HepG2 (cell line): ENCODE measurements at regions not wholly inside any gene's neighbourhood (a gene's known extent, or its start where the extent isn't known, plus 50 kb on each side); places are given as distances from the start of the nearest gene placed in this dataset.

Experiments used
- CREBL2 ChIP-seq: sonication (generic); formaldehyde crosslinking; IDR thresholded peaks from 2 replicates; pipeline ENCODE4 v1.8.1; 2023; ENCODE audit warnings: missing genetic modification reagents, mild to moderate bottlenecking, borderline replicate concordance
- CSRNP1 ChIP-seq: sonication (generic); formaldehyde crosslinking; IDR thresholded peaks from 2 replicates; pipeline ENCODE4 v1.8.1; 2023; ENCODE audit warnings: mild to moderate bottlenecking, missing genetic modification reagents
- GFI1 ChIP-seq: sonication (generic); formaldehyde crosslinking; IDR thresholded peaks from 2 replicates; pipeline ENCODE4 v1.5.0; 2020; ENCODE audit warnings: missing genetic modification reagents, mild to moderate bottlenecking, borderline replicate concordance
- JARID2 ChIP-seq: sonication (generic); formaldehyde crosslinking; IDR thresholded peaks from 2 replicates; pipeline ENCODE4 v1.8.1; 2023; ENCODE audit warnings: missing genetic modification reagents, inconsistent platforms; ENCODE audit not compliant: insufficient replicate concordance
- NFE2L2 ChIP-seq: fragments of 150-350 bp; IDR thresholded peaks from 2 replicates; pipeline ENCODE4 v1.6.1; 2014; ENCODE audit warnings: low read length
- NFRKB ChIP-seq: fragments of 450-650 bp; IDR thresholded peaks from 2 replicates; pipeline ENCODE4 v1.6.1; 2017
- PAWR ChIP-seq: sonication (generic); formaldehyde crosslinking; IDR thresholded peaks from 2 replicates; pipeline ENCODE4 v1.4.0; 2020; ENCODE audit warnings: missing genetic modification reagents, mild to moderate bottlenecking, borderline replicate concordance
- PHF8 ChIP-seq: sonication (generic); formaldehyde crosslinking; IDR thresholded peaks from 2 replicates; pipeline ENCODE4 v1.5.0; 2020; ENCODE audit warnings: missing genetic modification reagents
- POLR2G ChIP-seq: fragments of 200-400 bp; formaldehyde crosslinking; IDR thresholded peaks from 2 replicates; pipeline ENCODE4 v1.6.1; 2018; ENCODE audit warnings: mild to moderate bottlenecking, low read depth, low read length, moderate library complexity
- REPIN1 ChIP-seq: sonication (generic); formaldehyde crosslinking; IDR thresholded peaks from 2 replicates; pipeline ENCODE4 v1.8.0; 2022; ENCODE audit warnings: missing genetic modification reagents, low read depth, mild to moderate bottlenecking, borderline replicate concordance
- SNRNP70 ChIP-seq: fragments of 200-400 bp; formaldehyde crosslinking; IDR thresholded peaks from 2 replicates; pipeline ENCODE4 v1.6.1; 2017; ENCODE audit warnings: mild to moderate bottlenecking, low read depth, low read length, moderate library complexity
- SOX5 ChIP-seq: IDR thresholded peaks from 2 replicates; pipeline ENCODE4 v1.6.1; 2016; ENCODE audit warnings: borderline replicate concordance
- ZBTB37 ChIP-seq: sonication (generic); formaldehyde crosslinking; IDR thresholded peaks from 2 replicates; pipeline ENCODE4 v1.4.0; 2020; ENCODE audit warnings: mild to moderate bottlenecking, missing genetic modification reagents
- ZFY ChIP-seq: sonication (generic); formaldehyde crosslinking; IDR thresholded peaks from 2 replicates; pipeline ENCODE4 v1.4.0; 2020; ENCODE audit warnings: missing genetic modification reagents
- ZKSCAN8 ChIP-seq: IDR thresholded peaks from 2 replicates; pipeline ENCODE4 v1.6.1; 2016; ENCODE audit warnings: borderline replicate concordance, missing genetic modification reagents, missing compliant biosample characterization
- ZMAT5 ChIP-seq: sonication (generic); formaldehyde crosslinking; IDR thresholded peaks from 2 replicates; pipeline ENCODE4 v1.5.0; 2020; ENCODE audit warnings: mild to moderate bottlenecking, low read depth, missing genetic modification reagents, borderline replicate concordance
- ZNF362 ChIP-seq: sonication (generic); formaldehyde crosslinking; IDR thresholded peaks from 2 replicates; pipeline ENCODE4 v1.4.0; 2020; ENCODE audit warnings: missing genetic modification reagents, mild to moderate bottlenecking, borderline replicate concordance
- ZNF572 ChIP-seq: sonication (generic); formaldehyde crosslinking; IDR thresholded peaks from 2 replicates; pipeline ENCODE4 v1.5.1; 2020; ENCODE audit warnings: mild to moderate bottlenecking, missing genetic modification reagents
- ZNF672 ChIP-seq: sonication (generic); formaldehyde crosslinking; IDR thresholded peaks from 2 replicates; pipeline ENCODE4 v1.8.1; 2022; ENCODE audit warnings: missing genetic modification reagents
- TF ChIP-seq, protein P1 (sequence below), 2 experiments: sonication (generic) in 1 of 2; formaldehyde crosslinking in 1 of 2; IDR thresholded peaks; 2 replicates each; pipeline versions ENCODE4 v1.4.0 to v1.6.1; 2018 to 2020; ENCODE audit warnings: missing genetic modification reagents in 2 of 2, borderline replicate concordance in 1 of 2, low read depth in 1 of 2, mild to moderate bottlenecking in 1 of 2, missing biosample characterization in 1 of 2
- TF ChIP-seq, protein P2 (sequence below): sonication (generic); formaldehyde crosslinking; IDR thresholded peaks from 2 replicates; pipeline ENCODE4 v1.5.1; 2020; ENCODE audit warnings: missing genetic modification reagents, mild to moderate bottlenecking, borderline replicate concordance

DNA sequence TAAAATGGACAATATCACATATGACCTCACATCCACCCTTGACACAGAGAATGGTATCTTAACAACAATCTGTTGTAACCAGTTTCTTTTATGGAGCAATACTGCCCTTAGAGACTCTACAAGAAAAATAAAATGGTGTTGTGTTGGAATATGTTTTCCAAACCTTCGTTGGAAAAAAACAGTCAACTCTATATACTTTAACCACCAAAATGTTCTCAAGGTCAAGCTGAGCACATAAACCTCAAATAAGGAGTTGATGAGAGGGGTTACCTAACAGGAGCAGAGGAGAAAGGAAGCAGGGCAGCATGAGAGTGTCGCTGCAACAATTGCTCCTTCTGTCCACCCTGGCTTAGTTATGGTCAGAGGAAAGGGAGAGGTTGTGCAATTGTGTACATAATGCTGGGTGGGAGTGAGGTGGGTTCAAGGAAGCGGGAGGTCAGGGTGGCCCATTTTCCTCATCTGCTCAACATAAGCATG, 179.2 kb upstream of the BMP4 start (continued):
- TF ChIP-seq NFE2L2 (no peak), ZNF672 (no peak), NFRKB (no peak), CREBL2 (CRISPR knock-in tag) (no peak), SNRNP70 (no peak), ZFY (CRISPR knock-in tag) (no peak), ZNF572 (CRISPR knock-in tag) (no peak), PHF8 (CRISPR knock-in tag) (no peak), GFI1 (CRISPR knock-in tag) (peak; percentile 54; the same call in 1 of the 2 replicates), REPIN1 (peak; percentile 57; the same call in 1 of the 2 replicates), ZKSCAN8 (CRISPR knock-in tag) (0 out of 2 replicates have a peak, but pooled peaks have one; percentile 54), ZMAT5 (no peak), ZNF362 (CRISPR knock-in tag) (peak; percentile 72; the same call in 1 of the 2 replicates), JARID2 (CRISPR knock-in tag) (no peak), CSRNP1 (CRISPR knock-in tag) (peak; percentile 73; the same call in 1 of the 2 replicates), PAWR (CRISPR knock-in tag) (no peak), POLR2G (0 out of 2 replicates have a peak, but pooled peaks have one; percentile 30), SOX5 (peak; percentile 94), ZBTB37 (CRISPR knock-in tag) (peak; percentile 79; the same call in 1 of the 2 replicates)
- TF ChIP-seq, protein P1, sequence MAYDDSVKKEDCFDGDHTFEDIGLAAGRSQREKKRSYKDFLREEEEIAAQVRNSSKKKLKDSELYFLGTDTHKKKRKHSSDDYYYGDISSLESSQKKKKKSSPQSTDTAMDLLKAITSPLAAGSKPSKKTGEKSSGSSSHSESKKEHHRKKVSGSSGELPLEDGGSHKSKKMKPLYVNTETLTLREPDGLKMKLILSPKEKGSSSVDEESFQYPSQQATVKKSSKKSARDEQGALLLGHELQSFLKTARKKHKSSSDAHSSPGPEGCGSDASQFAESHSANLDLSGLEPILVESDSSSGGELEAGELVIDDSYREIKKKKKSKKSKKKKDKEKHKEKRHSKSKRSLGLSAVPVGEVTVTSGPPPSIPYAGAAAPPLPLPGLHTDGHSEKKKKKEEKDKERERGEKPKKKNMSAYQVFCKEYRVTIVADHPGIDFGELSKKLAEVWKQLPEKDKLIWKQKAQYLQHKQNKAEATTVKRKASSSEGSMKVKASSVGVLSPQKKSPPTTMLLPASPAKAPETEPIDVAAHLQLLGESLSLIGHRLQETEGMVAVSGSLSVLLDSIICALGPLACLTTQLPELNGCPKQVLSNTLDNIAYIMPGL (CRISPR knock-in tag; IDR thresholded peaks at IDR 0.05; ENCODE audit: borderline replicate concordance in 1 of 2, low read depth in 1 of 2): 0 out of 4 replicates have a peak, but pooled peaks of 1 of the 2 experiments have one; percentile 24
- TF ChIP-seq, protein P2, sequence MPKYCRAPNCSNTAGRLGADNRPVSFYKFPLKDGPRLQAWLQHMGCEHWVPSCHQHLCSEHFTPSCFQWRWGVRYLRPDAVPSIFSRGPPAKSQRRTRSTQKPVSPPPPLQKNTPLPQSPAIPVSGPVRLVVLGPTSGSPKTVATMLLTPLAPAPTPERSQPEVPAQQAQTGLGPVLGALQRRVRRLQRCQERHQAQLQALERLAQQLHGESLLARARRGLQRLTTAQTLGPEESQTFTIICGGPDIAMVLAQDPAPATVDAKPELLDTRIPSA (CRISPR knock-in tag): no peak
